Caco-2 (cell line): ENCODE measurements at regions not wholly inside any gene's neighbourhood (a gene's known extent, or its start where the extent isn't known, plus 50 kb on each side); places are given as distances from the start of the nearest gene placed in this dataset.

ENCODE experiments used
- BruUV-seq: library from RNA; stranded (reverse); fragments of 400-500 nt; replicated peaks from 2 replicates; lab custom pipeline; 2021; lab: Mats Ljungman, UMichigan
- CTCF ChIA-PET: fragments of 300-600 bp; sonication (Branson Sonifier 250); formaldehyde crosslinking; loops from one replicate; lab custom pipeline; 2022; ENCODE audit warnings: antibody characterized with exemption; lab: Charles Lee
- POLR2A ChIA-PET: fragments of 300-600 bp; sonication (Branson Sonifier 250); formaldehyde crosslinking; loops from one replicate; lab custom pipeline; 2022; ENCODE audit warnings: antibody characterized with exemption; lab: Charles Lee
- DNase-seq, 2 experiments: peaks; one replicate each; pipeline versions ENCODE4 v3.0.0 to v3.0.0-alpha.2; 2020 to 2022
- H3K27me3 ChIP-seq: replicated peaks from 2 replicates; pipeline ENCODE4 v1.6.0; 2011; ENCODE audit warnings: low read length; ENCODE audit not compliant: control insufficient read depth, insufficient read depth
- H3K36me3 ChIP-seq: 2 replicates; pipeline ENCODE4 v1.5.1; 2011; ENCODE audit warnings: low read length; ENCODE audit not compliant: control insufficient read depth, insufficient read depth
- H3K4me1 ChIP-seq: fragments of 250-450 bp; sonication (Bioruptor Pico); 2 replicates; pipeline ENCODE4 v1.5.1; 2020; ENCODE audit warnings: mild to moderate bottlenecking
- H3K4me3 ChIP-seq: 2 replicates; pipeline ENCODE4 v1.5.1; 2011; ENCODE audit warnings: low read depth, mild to moderate bottlenecking, control low read depth, low read length
- H3K9me3 ChIP-seq: fragments of 250-450 bp; sonication (Bioruptor Pico); 2 replicates; pipeline ENCODE4 v1.5.1; 2020; ENCODE audit warnings: mild to moderate bottlenecking, moderate library complexity
- H3K27ac Mint-ChIP-seq: one replicate; pipeline ENCODE4 v1.8.0; 2022; ENCODE audit warnings: mixed read lengths; ENCODE audit not compliant: unreplicated experiment
- H3K27me3 Mint-ChIP-seq: one replicate; pipeline ENCODE4 v1.8.0; 2022; ENCODE audit warnings: mixed read lengths; ENCODE audit not compliant: insufficient read depth, unreplicated experiment
- H3K36me3 Mint-ChIP-seq: one replicate; pipeline ENCODE4 v1.8.0; 2022; ENCODE audit warnings: mild to moderate bottlenecking, mixed read lengths; ENCODE audit not compliant: insufficient read depth, unreplicated experiment
- H3K4me1 Mint-ChIP-seq: one replicate; pipeline ENCODE4 v1.8.0; 2022; ENCODE audit warnings: low read depth, mixed read lengths; ENCODE audit not compliant: unreplicated experiment
- H3K4me3 Mint-ChIP-seq: one replicate; pipeline ENCODE4 v1.8.0; 2022; ENCODE audit warnings: mild to moderate bottlenecking, moderate library complexity, mixed read lengths; ENCODE audit not compliant: unreplicated experiment
- H3K9me3 Mint-ChIP-seq: one replicate; pipeline ENCODE4 v1.8.0; 2022; ENCODE audit warnings: mixed read lengths; ENCODE audit not compliant: unreplicated experiment
- CTCF ChIP-seq, 2 experiments: fragments of 200-600 bp in 1 of 2; IDR thresholded peaks; 1 replicate in 1 of 2; 2 replicates in 1 of 2; pipeline versions ENCODE4 v1.5.1 to v1.8.0; 2011 to 2022; ENCODE audit warnings: antibody characterized with exemption in 1 of 2, control low read depth in 1 of 2, inconsistent platforms in 1 of 2, low read depth in 1 of 2, low read length in 1 of 2, mild to moderate bottlenecking in 1 of 2, moderate library complexity in 1 of 2; ENCODE audit not compliant: insufficient read depth in 1 of 2, severe bottlenecking in 1 of 2, unreplicated experiment in 1 of 2
- intact Hi-C: fragments of 100-400 bp; cut with micrococcal nuclease; formaldehyde crosslinking; loops from one replicate; pipeline ENCODE4 v1.10.0; 2022; ENCODE audit not compliant: unreplicated experiment

GRCh38 chr11:121740902-121741301 is 288.1 kb upstream of the SORL1-AS1 start:
- Histone ChIP-seq H3K9me3 (no peaks in the 10 kb centered on the region), H3K4me3 (no peak overlapping the region), H3K27me3 (no peaks in the 10 kb centered on the region), H3K36me3 (no peaks in the 10 kb centered on the region), H3K4me1 (no peaks in the 10 kb centered on the region)
- DNase-seq = no peak
- H3K4me3 Mint-ChIP-seq = no peak overlapping the region
- no TSS peak for BruUV-seq
- H3K27ac Mint-ChIP-seq = no peak overlapping the region
- no peak for TF ChIP-seq CTCF (IDR thresholded peaks at IDR 0.05; ENCODE audit: insufficient read depth in 1 of 2, low read depth in 1 of 2, low read length in 1 of 2, severe bottlenecking in 1 of 2, unreplicated experiment in 1 of 2)
- ChIA-PET POLR2A (no interaction called here), CTCF (no interaction called here)
- intact Hi-C loops = no loop called here
- H3K9me3 Mint-ChIP-seq = no peaks in the 10 kb centered on the region
- H3K36me3 Mint-ChIP-seq = no peaks in the 10 kb centered on the region
- H3K4me1 Mint-ChIP-seq = no peaks in the 10 kb centered on the region
- peaks cover 7% of the 10 kb centered on the region for H3K27me3 Mint-ChIP-seq

- Histone ChIP-seq H3K4me1 (no peaks in the 10 kb centered on the region), H3K4me3 (no peak overlapping the region), H3K9me3 (no peaks in the 10 kb centered on the region; the same call in 1 of the 2 replicates), H3K27me3 (no peaks in the 10 kb centered on the region), H3K36me3 (no peaks in the 10 kb centered on the region)
- intact Hi-C loops = no loop called here
- H3K27ac Mint-ChIP-seq = no peak overlapping the region
- H3K27me3 Mint-ChIP-seq = peaks cover 7% of the 10 kb centered on the region
- no peak for TF ChIP-seq CTCF (IDR thresholded peaks at IDR 0.05; ENCODE audit: insufficient read depth in 1 of 2, low read depth in 1 of 2, low read length in 1 of 2, severe bottlenecking in 1 of 2, unreplicated experiment in 1 of 2)
- no peaks in the 10 kb centered on the region for H3K4me1 Mint-ChIP-seq
- no peak overlapping the region for H3K4me3 Mint-ChIP-seq
- DNase-seq = no peak
- POLR2A ChIA-PET = no interaction called here
- BruUV-seq = no TSS peak
- CTCF ChIA-PET = no interaction called here
- H3K36me3 Mint-ChIP-seq = no peaks in the 10 kb centered on the region
- no peaks in the 10 kb centered on the region for H3K9me3 Mint-ChIP-seq
Measured at GRCh38 chr11:121733858-121734257, 281.1 kb upstream of the SORL1-AS1 start.

GRCh38 chr11:121727942-121728341 is 275.2 kb upstream of the SORL1-AS1 start:
- BruUV-seq = no TSS peak

More at GRCh38 chr11:121727942-121728341, 275.2 kb upstream of the SORL1-AS1 start:
- no peaks in the 10 kb centered on the region; the same call in 1 of the 2 replicates for H3K9me3 ChIP-seq
- H3K4me3 Mint-ChIP-seq = no peak overlapping the region
- H3K36me3 Mint-ChIP-seq = no peaks in the 10 kb centered on the region
- H3K27me3 Mint-ChIP-seq = peaks cover 25% of the 10 kb centered on the region
- ChIA-PET POLR2A (no interaction called here), CTCF (no interaction called here)
- H3K4me1 ChIP-seq = no peaks in the 10 kb centered on the region
- H3K27ac Mint-ChIP-seq = no peak overlapping the region
- no peaks in the 10 kb centered on the region for H3K9me3 Mint-ChIP-seq
- H3K4me3 ChIP-seq = no peak overlapping the region
- intact Hi-C loops = no loop called here
- H3K36me3 ChIP-seq = no peaks in the 10 kb centered on the region; the same call in 1 of the 2 replicates
- TF ChIP-seq CTCF (IDR thresholded peaks at IDR 0.05; ENCODE audit: insufficient read depth in 1 of 2, low read depth in 1 of 2, low read length in 1 of 2, severe bottlenecking in 1 of 2, unreplicated experiment in 1 of 2) = no peak
- peaks cover 3% of the 10 kb centered on the region; the same call in 1 of the 2 replicates for H3K27me3 ChIP-seq
- no peaks in the 10 kb centered on the region for H3K4me1 Mint-ChIP-seq
- no peak for DNase-seq
